Stomach (tissue), 4 donors: ENCODE measurements at regions not wholly inside any gene's neighbourhood (a gene's known extent, or its start where the extent isn't known, plus 50 kb on each side); places are given as distances from the start of the nearest gene placed in this dataset.

Source experiments
- EP300 ChIP-seq: sonication (generic); formaldehyde crosslinking; IDR thresholded peaks from one replicate; pipeline ENCODE4 v1.6.1; 2017; ENCODE audit warnings: antibody characterized with exemption
- POLR2AphosphoS5 ChIP-seq, 3 donors: sonication (generic); formaldehyde crosslinking; IDR thresholded peaks; one replicate each; pipeline ENCODE4 v1.6.1; 2016; ENCODE audit warnings: antibody characterized with exemption in 3 of 3
- TF ChIP-seq, protein P1 (sequence below), 7 experiments: fragments of 450-650 bp in 4 of 7; fragments of 200-600 bp in 3 of 7; sonication (generic) in 3 of 7; IDR thresholded peaks; one replicate each; pipeline ENCODE4 v1.5.1; 2016 to 2019; ENCODE audit warnings: antibody characterized with exemption in 7 of 7, control low read depth in 2 of 7, mild to moderate bottlenecking in 1 of 7

DNA sequence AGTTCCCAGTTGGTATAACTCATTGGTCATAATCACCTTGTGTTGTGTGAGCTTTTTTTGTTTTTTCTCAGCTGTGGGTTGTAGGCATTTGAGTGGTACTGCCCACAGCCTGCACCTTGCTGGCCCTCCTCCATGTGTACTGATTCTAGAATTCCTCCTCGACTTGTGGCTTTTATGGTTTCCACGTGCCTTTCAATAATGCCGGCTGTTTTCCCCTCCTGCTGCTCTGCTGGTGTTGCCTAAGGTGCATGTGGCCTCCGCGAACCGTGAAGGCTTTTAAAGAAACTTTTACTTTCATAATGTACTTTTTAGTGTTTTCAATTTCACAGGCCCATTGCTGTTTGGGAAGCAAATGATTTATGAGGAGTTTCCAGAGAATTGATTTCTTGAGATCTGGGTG, 518.0 kb downstream of the REEP3 start:
- no peak for TF ChIP-seq EP300
- TF ChIP-seq, protein P1, sequence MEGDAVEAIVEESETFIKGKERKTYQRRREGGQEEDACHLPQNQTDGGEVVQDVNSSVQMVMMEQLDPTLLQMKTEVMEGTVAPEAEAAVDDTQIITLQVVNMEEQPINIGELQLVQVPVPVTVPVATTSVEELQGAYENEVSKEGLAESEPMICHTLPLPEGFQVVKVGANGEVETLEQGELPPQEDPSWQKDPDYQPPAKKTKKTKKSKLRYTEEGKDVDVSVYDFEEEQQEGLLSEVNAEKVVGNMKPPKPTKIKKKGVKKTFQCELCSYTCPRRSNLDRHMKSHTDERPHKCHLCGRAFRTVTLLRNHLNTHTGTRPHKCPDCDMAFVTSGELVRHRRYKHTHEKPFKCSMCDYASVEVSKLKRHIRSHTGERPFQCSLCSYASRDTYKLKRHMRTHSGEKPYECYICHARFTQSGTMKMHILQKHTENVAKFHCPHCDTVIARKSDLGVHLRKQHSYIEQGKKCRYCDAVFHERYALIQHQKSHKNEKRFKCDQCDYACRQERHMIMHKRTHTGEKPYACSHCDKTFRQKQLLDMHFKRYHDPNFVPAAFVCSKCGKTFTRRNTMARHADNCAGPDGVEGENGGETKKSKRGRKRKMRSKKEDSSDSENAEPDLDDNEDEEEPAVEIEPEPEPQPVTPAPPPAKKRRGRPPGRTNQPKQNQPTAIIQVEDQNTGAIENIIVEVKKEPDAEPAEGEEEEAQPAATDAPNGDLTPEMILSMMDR (IDR thresholded peaks at IDR 0.05), result no peak
- TF ChIP-seq POLR2AphosphoS5 (IDR thresholded peaks at IDR 0.05), result no peak
